ENCODE measurements at regions not wholly inside any gene's neighbourhood (a gene's known extent, or its start where the extent isn't known, plus 50 kb on each side); places are given as distances from the start of the nearest gene placed in this dataset.

DNA sequence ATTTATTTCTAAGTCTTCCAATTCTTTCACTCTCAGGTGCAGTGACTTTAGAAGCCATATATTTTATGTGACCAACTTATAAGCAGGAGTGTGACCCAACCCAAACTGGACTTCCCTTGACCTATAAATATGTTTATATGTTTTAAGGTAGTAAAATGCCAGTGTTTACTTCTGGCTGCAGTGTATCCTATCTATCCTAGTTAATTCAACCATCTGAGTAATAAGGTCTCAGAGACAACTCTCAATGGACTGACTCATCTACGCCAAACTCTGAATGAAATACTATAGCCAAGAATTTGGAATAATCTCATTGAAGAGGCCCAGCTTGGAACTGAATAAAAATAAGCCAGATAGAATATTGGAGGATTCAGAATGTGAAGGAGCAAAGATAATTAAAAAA, 544.5 kb upstream of the SORCS1 start:
- TF ChIP-seq, protein P1, sequence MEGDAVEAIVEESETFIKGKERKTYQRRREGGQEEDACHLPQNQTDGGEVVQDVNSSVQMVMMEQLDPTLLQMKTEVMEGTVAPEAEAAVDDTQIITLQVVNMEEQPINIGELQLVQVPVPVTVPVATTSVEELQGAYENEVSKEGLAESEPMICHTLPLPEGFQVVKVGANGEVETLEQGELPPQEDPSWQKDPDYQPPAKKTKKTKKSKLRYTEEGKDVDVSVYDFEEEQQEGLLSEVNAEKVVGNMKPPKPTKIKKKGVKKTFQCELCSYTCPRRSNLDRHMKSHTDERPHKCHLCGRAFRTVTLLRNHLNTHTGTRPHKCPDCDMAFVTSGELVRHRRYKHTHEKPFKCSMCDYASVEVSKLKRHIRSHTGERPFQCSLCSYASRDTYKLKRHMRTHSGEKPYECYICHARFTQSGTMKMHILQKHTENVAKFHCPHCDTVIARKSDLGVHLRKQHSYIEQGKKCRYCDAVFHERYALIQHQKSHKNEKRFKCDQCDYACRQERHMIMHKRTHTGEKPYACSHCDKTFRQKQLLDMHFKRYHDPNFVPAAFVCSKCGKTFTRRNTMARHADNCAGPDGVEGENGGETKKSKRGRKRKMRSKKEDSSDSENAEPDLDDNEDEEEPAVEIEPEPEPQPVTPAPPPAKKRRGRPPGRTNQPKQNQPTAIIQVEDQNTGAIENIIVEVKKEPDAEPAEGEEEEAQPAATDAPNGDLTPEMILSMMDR (IDR thresholded peaks at IDR 0.05; ENCODE audit: poor library complexity), result no peak
- TF ChIP-seq EZH2phosphoT487 (IDR thresholded peaks at IDR 0.05; ENCODE audit: low read depth, severe bottlenecking, unreplicated experiment), result no peak
